IMR-90 (cell line): ENCODE measurements at regions not wholly inside any gene's neighbourhood (a gene's known extent, or its start where the extent isn't known, plus 50 kb on each side); places are given as distances from the start of the nearest gene placed in this dataset.

Experiments used
- BHLHE40 ChIP-seq: fragments of 150-350 bp; IDR thresholded peaks from 2 replicates; pipeline ENCODE4 v1.6.1; 2016; ENCODE audit warnings: mild to moderate bottlenecking, low read depth, low read length
- CEBPB ChIP-seq: IDR thresholded peaks from 2 replicates; pipeline ENCODE4 v1.6.1; 2012; ENCODE audit warnings: low read depth, low read length, improper control_type of control experiment
- CHD1 ChIP-seq: IDR thresholded peaks from 2 replicates; pipeline ENCODE4 v1.6.1; 2012; ENCODE audit warnings: low read depth, low read length, improper control_type of control experiment
- CTCF ChIP-seq: conservative IDR thresholded peaks from 2 replicates; pipeline ENCODE4 v1.5.1; 2012; ENCODE audit warnings: mild to moderate bottlenecking, low read depth, low read length, improper control_type of control experiment
- ELK1 ChIP-seq: fragments of 150-350 bp; IDR thresholded peaks from 2 replicates; pipeline ENCODE4 v1.6.1; 2016; ENCODE audit warnings: low read depth, mild to moderate bottlenecking, low read length, moderate library complexity, borderline replicate concordance
- FOS ChIP-seq: fragments of 150-350 bp; IDR thresholded peaks from 2 replicates; pipeline ENCODE4 v1.6.1; 2016; ENCODE audit warnings: low read depth, low read length
- MAFK ChIP-seq: IDR thresholded peaks from 2 replicates; pipeline ENCODE4 v1.6.1; 2012; ENCODE audit warnings: low read depth, low read length, improper control_type of control experiment
- MXI1 ChIP-seq: IDR thresholded peaks from 2 replicates; pipeline ENCODE4 v1.6.1; 2012; ENCODE audit warnings: low read depth, mild to moderate bottlenecking, low read length, moderate library complexity, borderline replicate concordance
- POLR2A ChIP-seq: IDR thresholded peaks from 2 replicates; pipeline ENCODE4 v1.6.1; 2012; ENCODE audit warnings: mild to moderate bottlenecking, low read depth, low read length
- RAD21 ChIP-seq: IDR thresholded peaks from 2 replicates; pipeline ENCODE4 v1.6.1; 2012; ENCODE audit warnings: low read length, improper control_type of control experiment
- RCOR1 ChIP-seq: IDR thresholded peaks from 2 replicates; pipeline ENCODE4 v1.6.1; 2012; ENCODE audit warnings: mild to moderate bottlenecking, low read length, improper control_type of control experiment; ENCODE audit not compliant: insufficient replicate concordance
- RFX5 ChIP-seq: IDR thresholded peaks from 2 replicates; pipeline ENCODE4 v1.8.0; 2012; ENCODE audit warnings: low read depth, mild to moderate bottlenecking, low read length, moderate library complexity
- SMC3 ChIP-seq: fragments of 150-350 bp; IDR thresholded peaks from 2 replicates; pipeline ENCODE4 v1.6.1; 2016; ENCODE audit warnings: low read depth, mild to moderate bottlenecking, antibody characterized with exemption, low read length, moderate library complexity
- USF2 ChIP-seq: fragments of 150-350 bp; IDR thresholded peaks from 2 replicates; pipeline ENCODE4 v1.6.1; 2017; ENCODE audit warnings: mild to moderate bottlenecking, antibody characterized with exemption, low read length, low read depth

GRCh38 chr2:87403893-87404175, 344.1 kb upstream of the PLGLB2 start:
- TF ChIP-seq RCOR1, result no peak
- no peak for TF ChIP-seq ELK1
- no peak for TF ChIP-seq CTCF
- no peak for TF ChIP-seq RFX5
- TF ChIP-seq BHLHE40, result no peak
- TF ChIP-seq POLR2A, result no peak
- no peak for TF ChIP-seq FOS
- TF ChIP-seq CEBPB, result no peak
- TF ChIP-seq CHD1, result no peak
- no peak for TF ChIP-seq MXI1
- no peak for TF ChIP-seq USF2
- TF ChIP-seq MAFK, result no peak
- TF ChIP-seq RAD21, result no peak
- no peak for TF ChIP-seq SMC3
